Esophagus muscularis mucosa (tissue), 4 donors: ENCODE measurements at regions not wholly inside any gene's neighbourhood (a gene's known extent, or its start where the extent isn't known, plus 50 kb on each side); places are given as distances from the start of the nearest gene placed in this dataset.

ENCODE experiments used
- DNase-seq: peaks from one replicate; pipeline ENCODE4 v3.0.0-alpha.2; 2017; ENCODE audit errors: extremely low spot score
- H3K27ac ChIP-seq, 4 donors: fragments of 200-600 bp; sonication (generic); replicated peaks in 1 of 4; 1 replicate in 3 of 4; 2 replicates in 1 of 4; pipeline ENCODE4 v1.5.1; 2016 to 2019; ENCODE audit warnings: mild to moderate bottlenecking in 1 of 4
- H3K27me3 ChIP-seq, 4 donors: fragments of 200-600 bp; sonication (generic); one replicate each; pipeline versions ENCODE4 v1.5.1 to v1.6.0; 2016 to 2019
- H3K36me3 ChIP-seq, 4 donors: fragments of 200-600 bp; sonication (generic); one replicate each; pipeline ENCODE4 v1.5.1; 2016 to 2019
- H3K4me1 ChIP-seq, 4 donors: fragments of 200-600 bp; sonication (generic); one replicate each; pipeline ENCODE4 v1.5.1; 2016 to 2019
- H3K4me3 ChIP-seq, 4 donors: fragments of 200-600 bp; sonication (generic); 1 replicate in 2 of 4; 2 replicates in 2 of 4; pipeline ENCODE4 v1.5.1; 2016 to 2019; ENCODE audit warnings: mild to moderate bottlenecking in 4 of 4, moderate library complexity in 1 of 4
- H3K9me3 ChIP-seq, 4 donors: fragments of 200-600 bp; sonication (generic); 1 replicate in 3 of 4; 2 replicates in 1 of 4; pipeline ENCODE4 v1.5.1; 2016 to 2019
- EP300 ChIP-seq: sonication (generic); formaldehyde crosslinking; IDR thresholded peaks from one replicate; pipeline ENCODE4 v1.6.1; 2017; ENCODE audit warnings: antibody characterized with exemption
- POLR2A ChIP-seq: fragments of 450-650 bp; IDR thresholded peaks from one replicate; pipeline ENCODE4 v1.6.1; 2017; ENCODE audit warnings: antibody characterized with exemption, moderate library complexity, mild to moderate bottlenecking, low read depth
- POLR2AphosphoS5 ChIP-seq, 2 donors: sonication (generic); formaldehyde crosslinking; IDR thresholded peaks; one replicate each; pipeline ENCODE4 v1.6.1; 2017; ENCODE audit warnings: antibody characterized with exemption in 2 of 2
- WGBS: methylation state at CpG from one replicate; pipeline ENCODE4 v1.1.5; 2018; 5-methylcytosine and 5-hydroxymethylcytosine counted together
- intact Hi-C: fragments of 100-400 bp; cut with DNase I; formaldehyde crosslinking; loops from one replicate; pipeline ENCODE4 v1.15.1; 2023
- TF ChIP-seq, protein P1 (sequence below), 3 experiments: fragments of 200-600 bp in 2 of 3; fragments of 450-650 bp in 1 of 3; sonication (generic) in 2 of 3; IDR thresholded peaks; one replicate each; pipeline ENCODE4 v1.5.1; 2017 to 2019; ENCODE audit warnings: antibody characterized with exemption in 3 of 3, mild to moderate bottlenecking in 2 of 3, moderate library complexity in 1 of 3

DNA sequence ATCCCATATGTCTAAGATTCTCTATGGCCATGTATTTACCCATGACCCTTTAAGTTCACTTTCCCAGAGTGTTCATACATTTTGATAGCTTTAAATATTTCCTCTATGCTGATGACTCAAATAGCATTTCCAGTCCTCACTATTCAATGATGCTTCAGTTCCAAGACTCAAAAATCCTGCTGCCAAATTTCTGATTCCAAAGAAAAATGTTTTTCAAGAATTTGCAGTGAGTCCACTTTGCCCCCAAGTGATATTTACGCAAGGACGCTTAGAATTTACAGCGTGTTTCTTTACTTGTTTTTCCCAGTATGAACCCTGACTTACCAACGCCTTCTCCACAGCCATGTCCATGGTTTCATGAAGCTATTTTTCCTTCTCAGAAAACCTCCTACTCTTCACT is 127.9 kb upstream of the PCDH18 start:
- H3K27me3 ChIP-seq = no peaks in the 10 kb centered on the region
- H3K36me3 ChIP-seq = no peaks in the 10 kb centered on the region
- 84% methylated on average over 4 of the region's 4 CpGs for WGBS
- no peak overlapping the region for H3K27ac ChIP-seq
- H3K4me1 ChIP-seq = peaks cover 15 to 64% (median 57%) of the 10 kb centered on the region in 4 donors
- no peaks in the 10 kb centered on the region for H3K9me3 ChIP-seq
- no peak overlapping the region for H3K4me3 ChIP-seq
- DNase-seq = no peak
- no peak for TF ChIP-seq EP300
- TF ChIP-seq POLR2AphosphoS5 (IDR thresholded peaks at IDR 0.05) = no peak
- TF ChIP-seq, protein P1, sequence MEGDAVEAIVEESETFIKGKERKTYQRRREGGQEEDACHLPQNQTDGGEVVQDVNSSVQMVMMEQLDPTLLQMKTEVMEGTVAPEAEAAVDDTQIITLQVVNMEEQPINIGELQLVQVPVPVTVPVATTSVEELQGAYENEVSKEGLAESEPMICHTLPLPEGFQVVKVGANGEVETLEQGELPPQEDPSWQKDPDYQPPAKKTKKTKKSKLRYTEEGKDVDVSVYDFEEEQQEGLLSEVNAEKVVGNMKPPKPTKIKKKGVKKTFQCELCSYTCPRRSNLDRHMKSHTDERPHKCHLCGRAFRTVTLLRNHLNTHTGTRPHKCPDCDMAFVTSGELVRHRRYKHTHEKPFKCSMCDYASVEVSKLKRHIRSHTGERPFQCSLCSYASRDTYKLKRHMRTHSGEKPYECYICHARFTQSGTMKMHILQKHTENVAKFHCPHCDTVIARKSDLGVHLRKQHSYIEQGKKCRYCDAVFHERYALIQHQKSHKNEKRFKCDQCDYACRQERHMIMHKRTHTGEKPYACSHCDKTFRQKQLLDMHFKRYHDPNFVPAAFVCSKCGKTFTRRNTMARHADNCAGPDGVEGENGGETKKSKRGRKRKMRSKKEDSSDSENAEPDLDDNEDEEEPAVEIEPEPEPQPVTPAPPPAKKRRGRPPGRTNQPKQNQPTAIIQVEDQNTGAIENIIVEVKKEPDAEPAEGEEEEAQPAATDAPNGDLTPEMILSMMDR (IDR thresholded peaks at IDR 0.05) = no peak
- no peak for TF ChIP-seq POLR2A
- intact Hi-C loops = loop anchor here (5.0 kb wide), 1 partner anchor 42 kb away; no protein-coding TSS in a partner anchor

DNA sequence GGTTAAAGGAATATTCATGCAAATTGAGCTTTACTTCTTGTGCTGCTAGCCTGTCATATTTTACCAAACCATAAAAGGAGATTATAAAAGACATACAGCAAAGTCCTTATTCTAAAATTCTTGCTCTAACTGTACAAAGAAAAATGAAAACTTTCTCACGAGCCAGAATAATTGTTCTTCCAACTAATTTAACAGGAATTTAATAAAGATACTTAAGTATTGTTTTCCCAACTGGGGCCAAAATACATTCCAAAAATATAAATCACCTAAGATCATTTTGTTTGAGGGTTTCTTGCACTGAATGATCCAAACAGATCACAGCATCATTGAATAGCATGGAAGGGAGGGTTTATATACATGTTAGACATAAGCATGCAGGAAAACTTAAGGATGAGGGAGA is 127.1 kb upstream of the PCDH18 start:
- intact Hi-C loops = no loop called here
- 8% methylated on average over 1 of the region's 1 CpG for WGBS
- no peaks in the 10 kb centered on the region for H3K27me3 ChIP-seq
- no peak overlapping the region for H3K27ac ChIP-seq
- H3K4me3 ChIP-seq = no peak overlapping the region
- no peak for DNase-seq
- H3K4me1 ChIP-seq = peaks cover 15 to 56% (median 51%) of the 10 kb centered on the region in 4 donors
- H3K36me3 ChIP-seq = no peaks in the 10 kb centered on the region
- no peaks in the 10 kb centered on the region for H3K9me3 ChIP-seq
- no peak for TF ChIP-seq EP300
- TF ChIP-seq, protein P1 (IDR thresholded peaks at IDR 0.05) = no peak
- TF ChIP-seq POLR2AphosphoS5 (IDR thresholded peaks at IDR 0.05) = no peak
- no peak for TF ChIP-seq POLR2A

DNA sequence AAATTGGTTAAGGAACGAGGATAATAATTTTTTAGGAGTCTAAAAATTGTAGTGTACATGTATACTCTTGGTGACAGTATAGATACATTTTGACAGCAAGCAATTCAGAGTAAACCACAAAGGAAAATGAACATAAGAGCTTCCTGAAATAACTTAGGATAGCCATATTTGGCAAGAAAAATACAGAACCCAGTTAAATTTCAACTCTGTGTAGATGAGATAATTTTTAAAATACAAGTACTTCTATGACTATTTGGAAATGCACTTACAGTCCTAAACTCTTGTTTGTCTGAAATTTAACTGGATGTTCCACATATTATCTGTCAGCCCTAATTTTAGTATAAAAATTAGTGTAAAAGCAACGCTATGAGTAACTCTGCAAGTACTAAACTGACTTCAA is 124.4 kb upstream of the PCDH18 start:
- no peak for DNase-seq
- Histone ChIP-seq H3K4me1 (peaks cover 0 to 28% (median 27%) of the 10 kb centered on the region in 4 donors), H3K27me3 (no peaks in the 10 kb centered on the region), H3K9me3 (no peaks in the 10 kb centered on the region), H3K27ac (no peak overlapping the region), H3K36me3 (no peaks in the 10 kb centered on the region), H3K4me3 (no peak overlapping the region)
- WGBS = 81% methylated on average over 2 of the region's 2 CpGs
- intact Hi-C loops = no loop called here
- TF ChIP-seq POLR2AphosphoS5 (IDR thresholded peaks at IDR 0.05) = no peak
- TF ChIP-seq, protein P1 (IDR thresholded peaks at IDR 0.05) = no peak
- TF ChIP-seq EP300 = no peak
- no peak for TF ChIP-seq POLR2A

DNA sequence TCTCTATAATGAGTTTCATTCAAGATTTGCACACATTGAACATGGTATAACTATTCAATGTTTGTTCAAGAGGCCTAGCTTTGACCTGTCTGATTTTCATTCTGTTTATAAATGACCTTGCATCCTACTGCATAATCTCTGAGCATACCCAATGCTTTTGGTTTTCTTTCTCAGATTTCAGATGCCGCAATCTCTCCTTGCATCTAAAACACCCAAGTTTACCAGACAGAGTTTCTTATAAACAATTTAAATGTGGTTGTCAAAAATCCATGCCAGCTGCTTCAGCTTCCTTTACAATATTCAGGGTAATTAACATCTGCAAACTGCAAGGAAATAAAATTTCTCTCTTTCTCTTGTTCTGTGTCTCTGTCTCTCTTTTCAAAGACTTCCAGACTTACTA is 123.0 kb upstream of the PCDH18 start:
- 96% methylated on average over 1 of the region's 1 CpG for WGBS
- H3K4me3 ChIP-seq = no peak overlapping the region
- intact Hi-C loops = no loop called here
- H3K36me3 ChIP-seq = no peaks in the 10 kb centered on the region
- no peak for DNase-seq
- H3K9me3 ChIP-seq = no peaks in the 10 kb centered on the region
- H3K4me1 ChIP-seq = peaks cover 0 to 24% (median 23%) of the 10 kb centered on the region in 4 donors
- no peaks in the 10 kb centered on the region for H3K27me3 ChIP-seq
- no peak overlapping the region for H3K27ac ChIP-seq
- TF ChIP-seq POLR2AphosphoS5 (IDR thresholded peaks at IDR 0.05) (no peak), EP300 (no peak), POLR2A (no peak)
- TF ChIP-seq, protein P1 (IDR thresholded peaks at IDR 0.05) = no peak

DNA sequence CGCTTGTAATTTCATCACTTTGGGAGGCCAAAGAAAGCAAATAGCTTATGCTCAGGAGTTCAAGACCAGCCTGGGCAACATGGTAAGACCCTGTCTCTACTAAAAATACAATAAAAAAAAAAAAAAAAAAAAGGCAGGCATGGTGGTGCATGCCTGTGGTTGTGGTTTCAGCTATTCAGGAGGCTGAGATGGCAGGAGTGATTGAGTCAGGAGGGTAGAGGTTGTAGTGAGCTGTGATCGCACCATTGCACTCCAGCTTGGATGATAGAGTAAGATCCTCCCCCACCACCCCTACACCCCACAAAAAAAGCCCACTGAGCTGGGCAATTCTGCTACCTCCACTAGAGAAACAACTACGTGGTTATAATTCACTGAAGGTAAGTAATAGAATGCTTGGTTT is 118.8 kb upstream of the PCDH18 start:
- H3K4me1 ChIP-seq = peaks cover 0 to 4% (median 0%) of the 10 kb centered on the region in 4 donors
- TF ChIP-seq POLR2A (no peak), EP300 (no peak), POLR2AphosphoS5 (IDR thresholded peaks at IDR 0.05) (no peak)
- TF ChIP-seq, protein P1 (IDR thresholded peaks at IDR 0.05) = no peak
- no peaks in the 10 kb centered on the region for H3K9me3 ChIP-seq
- no peak overlapping the region for H3K4me3 ChIP-seq
- intact Hi-C loops = no loop called here
- H3K36me3 ChIP-seq = no peaks in the 10 kb centered on the region
- no peak overlapping the region for H3K27ac ChIP-seq
- H3K27me3 ChIP-seq = no peaks in the 10 kb centered on the region
- no peak for DNase-seq
- 98% methylated on average over 3 of the region's 3 CpGs for WGBS
